Karpas-422 (cell line): ENCODE measurements at regions not wholly inside any gene's neighbourhood (a gene's known extent, or its start where the extent isn't known, plus 50 kb on each side); places are given as distances from the start of the nearest gene placed in this dataset.

ENCODE experiments used
- DNase-seq: peaks from one replicate; pipeline ENCODE4 v3.0.0-alpha.2; 2015
- H2AFZ ChIP-seq: fragments of 200-600 bp; sonication (generic); 2 replicates; pipeline ENCODE4 v1.6.1; 2014; ENCODE audit warnings: antibody characterized with exemption, low read length, mixed read lengths
- H3K27ac ChIP-seq: fragments of 200-600 bp; sonication (generic); 2 replicates; pipeline ENCODE4 v1.5.1; 2014; ENCODE audit warnings: mild to moderate bottlenecking, low read length, moderate library complexity
- H3K27me3 ChIP-seq: fragments of 200-600 bp; sonication (generic); 2 replicates; pipeline ENCODE4 v1.6.1; 2014; ENCODE audit warnings: low read length, mixed read lengths
- H3K36me3 ChIP-seq: fragments of 200-600 bp; sonication (generic); 2 replicates; pipeline ENCODE4 v1.6.1; 2014; ENCODE audit warnings: low read length, mixed read lengths; ENCODE audit not compliant: insufficient read depth
- H3K4me1 ChIP-seq: fragments of 200-600 bp; sonication (generic); 2 replicates; pipeline ENCODE4 v1.6.1; 2014; ENCODE audit warnings: mild to moderate bottlenecking, low read length, mixed read lengths
- H3K4me2 ChIP-seq: fragments of 200-600 bp; sonication (generic); 2 replicates; pipeline ENCODE4 v1.6.1; 2014; ENCODE audit warnings: low read length, low read depth, mild to moderate bottlenecking; ENCODE audit not compliant: poor library complexity, severe bottlenecking
- H3K4me3 ChIP-seq: fragments of 200-600 bp; sonication (generic); 2 replicates; pipeline ENCODE4 v1.5.1; 2014; ENCODE audit warnings: mild to moderate bottlenecking, antibody characterized with exemption, low read length, mixed read lengths
- H3K79me2 ChIP-seq: fragments of 200-600 bp; sonication (generic); 2 replicates; pipeline ENCODE4 v1.6.1; 2014; ENCODE audit warnings: mild to moderate bottlenecking, low read length, mixed read lengths
- H3K9ac ChIP-seq: fragments of 200-600 bp; sonication (generic); 2 replicates; pipeline ENCODE4 v1.6.0; 2014; ENCODE audit warnings: low read length
- H3K9me2 ChIP-seq: fragments of 200-600 bp; sonication (generic), shearing (Covaris generic); replicated peaks from 2 replicates; pipeline ENCODE4 v1.6.0; 2014; ENCODE audit warnings: mild to moderate bottlenecking, low read length, moderate library complexity; ENCODE audit not compliant: insufficient read depth
- H3K9me3 ChIP-seq: fragments of 300-700, 200-600 bp; sonication (generic); 2 replicates; pipeline ENCODE4 v1.6.1; 2014; ENCODE audit warnings: low read length, mixed read lengths
- H4K20me1 ChIP-seq: fragments of 200-600 bp; sonication (generic); 2 replicates; pipeline ENCODE4 v1.6.1; 2014; ENCODE audit warnings: mild to moderate bottlenecking, antibody characterized with exemption, low read length, low read depth; ENCODE audit not compliant: insufficient read depth

DNA sequence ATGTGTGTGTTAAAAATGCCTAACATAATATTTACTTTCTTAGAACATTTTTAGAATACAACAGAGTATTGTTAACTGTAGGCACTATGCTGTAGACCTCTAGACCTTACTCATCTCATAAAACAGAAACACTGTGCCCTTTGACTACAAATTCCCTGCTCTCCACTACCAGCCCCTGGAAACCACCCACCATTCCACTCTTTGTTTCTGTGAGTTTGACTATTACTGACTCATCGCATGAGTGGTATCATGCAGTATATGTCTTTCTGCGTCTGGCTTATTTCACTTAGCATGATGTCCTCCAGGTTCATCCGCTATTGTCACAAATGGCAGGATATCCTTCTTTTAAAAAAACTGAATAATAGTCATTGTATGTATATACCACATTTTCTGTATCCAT lies 216.7 kb upstream of the CFAP20DC start:
- no peak for DNase-seq
- no peaks in the 10 kb centered on the region for H3K27me3 ChIP-seq
- no peaks in the 10 kb centered on the region for H3K79me2 ChIP-seq
- H3K9ac ChIP-seq, result no peak overlapping the region
- H2AFZ ChIP-seq, result no peak overlapping the region
- H3K36me3 ChIP-seq, result no peaks in the 10 kb centered on the region
- H3K4me1 ChIP-seq, result peaks cover 3% of the 10 kb centered on the region; the same call in 1 of the 2 replicates
- no peaks in the 10 kb centered on the region for H3K9me3 ChIP-seq
- H3K4me3 ChIP-seq, result no peak overlapping the region
- no peaks in the 10 kb centered on the region for H4K20me1 ChIP-seq
- no peak overlapping the region for H3K27ac ChIP-seq
- H3K4me2 ChIP-seq, result no peak overlapping the region
- no peaks in the 10 kb centered on the region for H3K9me2 ChIP-seq

DNA sequence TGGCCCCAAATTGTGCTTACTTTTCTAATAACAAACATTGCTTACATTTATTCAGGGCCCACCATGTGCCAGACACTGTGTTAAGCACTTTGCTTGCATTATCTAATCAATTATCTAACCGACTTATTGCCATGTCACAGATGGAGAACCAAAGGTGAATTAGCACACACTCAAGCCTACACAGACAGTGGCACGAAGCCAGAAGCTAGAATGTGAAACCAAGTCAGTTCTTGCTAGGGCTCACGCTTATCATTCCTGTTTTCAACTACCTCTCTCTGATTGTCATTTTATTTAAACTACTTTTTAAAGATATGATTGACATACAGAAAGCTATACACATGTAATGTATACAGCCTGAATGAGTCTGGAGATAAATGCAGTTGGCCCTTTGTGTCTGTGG lies 215.7 kb upstream of the CFAP20DC start:
- H3K27me3 ChIP-seq, result no peaks in the 10 kb centered on the region
- H3K9ac ChIP-seq, result no peak overlapping the region
- H3K4me2 ChIP-seq, result no peak overlapping the region
- no peak overlapping the region for H2AFZ ChIP-seq
- H3K9me2 ChIP-seq, result no peaks in the 10 kb centered on the region
- no peak for DNase-seq
- H3K27ac ChIP-seq, result no peak overlapping the region
- no peaks in the 10 kb centered on the region for H3K79me2 ChIP-seq
- no peaks in the 10 kb centered on the region for H3K36me3 ChIP-seq
- H3K4me3 ChIP-seq, result no peak overlapping the region
- H3K9me3 ChIP-seq, result no peaks in the 10 kb centered on the region
- H3K4me1 ChIP-seq, result peaks cover 3% of the 10 kb centered on the region; the same call in 1 of the 2 replicates
- no peaks in the 10 kb centered on the region for H4K20me1 ChIP-seq

DNA sequence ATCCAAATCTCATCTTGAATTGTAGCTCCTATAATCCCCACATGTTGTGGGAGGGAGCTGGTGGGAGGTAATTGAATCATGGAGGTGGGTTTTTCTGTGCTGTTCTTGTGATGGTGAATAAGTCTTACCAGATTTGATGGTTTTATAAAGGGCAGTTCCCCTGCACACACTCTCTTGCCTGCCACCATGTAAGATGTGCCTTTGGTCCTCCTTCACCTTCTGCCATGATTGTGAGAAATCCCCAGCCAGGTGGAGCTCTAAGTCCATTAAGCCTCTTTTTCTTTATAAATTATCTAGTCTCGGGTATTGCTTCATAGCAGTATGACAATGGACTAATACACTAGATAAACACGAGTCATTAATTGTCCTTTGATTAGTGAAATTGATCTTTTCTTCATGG lies 214.5 kb upstream of the CFAP20DC start:
- no peak for DNase-seq
- H3K9me2 ChIP-seq, result no peaks in the 10 kb centered on the region
- H3K9ac ChIP-seq, result no peak overlapping the region
- no peaks in the 10 kb centered on the region for H3K36me3 ChIP-seq
- no peak overlapping the region for H3K4me3 ChIP-seq
- no peak overlapping the region for H3K4me2 ChIP-seq
- H3K79me2 ChIP-seq, result no peaks in the 10 kb centered on the region
- H3K27me3 ChIP-seq, result no peaks in the 10 kb centered on the region
- no peak overlapping the region for H2AFZ ChIP-seq
- no peaks in the 10 kb centered on the region for H3K9me3 ChIP-seq
- peaks cover 3% of the 10 kb centered on the region; the same call in 1 of the 2 replicates for H3K4me1 ChIP-seq
- H3K27ac ChIP-seq, result no peak overlapping the region
- no peaks in the 10 kb centered on the region for H4K20me1 ChIP-seq

DNA sequence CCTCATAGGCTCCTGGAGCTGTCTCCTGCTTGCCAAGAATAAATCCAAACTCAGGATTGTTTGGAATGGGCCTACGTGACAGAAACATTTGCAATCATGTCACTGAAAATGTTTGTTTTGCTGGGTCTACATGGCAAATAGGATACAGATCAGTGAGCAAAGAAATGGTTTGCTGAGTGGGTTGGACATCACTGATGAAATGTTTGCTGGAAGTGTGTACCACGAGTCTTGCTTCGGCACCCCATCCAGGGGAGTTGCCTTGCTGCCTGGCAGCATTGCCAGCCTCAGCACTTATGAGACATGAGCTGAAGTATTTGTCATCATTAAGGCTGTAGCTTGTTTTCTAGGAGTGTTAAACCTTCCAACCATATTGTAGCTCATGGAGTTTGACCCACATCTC lies 213.3 kb upstream of the CFAP20DC start:
- H3K79me2 ChIP-seq, result no peaks in the 10 kb centered on the region
- no peak overlapping the region for H3K4me2 ChIP-seq
- no peak overlapping the region for H3K9ac ChIP-seq
- no peaks in the 10 kb centered on the region for H3K4me1 ChIP-seq
- H3K9me3 ChIP-seq, result no peaks in the 10 kb centered on the region
- no peaks in the 10 kb centered on the region for H4K20me1 ChIP-seq
- no peak for DNase-seq
- no peaks in the 10 kb centered on the region for H3K27me3 ChIP-seq
- no peak overlapping the region for H3K4me3 ChIP-seq
- no peaks in the 10 kb centered on the region for H3K9me2 ChIP-seq
- no peaks in the 10 kb centered on the region for H3K36me3 ChIP-seq
- no peak overlapping the region for H2AFZ ChIP-seq
- H3K27ac ChIP-seq, result no peak overlapping the region

DNA sequence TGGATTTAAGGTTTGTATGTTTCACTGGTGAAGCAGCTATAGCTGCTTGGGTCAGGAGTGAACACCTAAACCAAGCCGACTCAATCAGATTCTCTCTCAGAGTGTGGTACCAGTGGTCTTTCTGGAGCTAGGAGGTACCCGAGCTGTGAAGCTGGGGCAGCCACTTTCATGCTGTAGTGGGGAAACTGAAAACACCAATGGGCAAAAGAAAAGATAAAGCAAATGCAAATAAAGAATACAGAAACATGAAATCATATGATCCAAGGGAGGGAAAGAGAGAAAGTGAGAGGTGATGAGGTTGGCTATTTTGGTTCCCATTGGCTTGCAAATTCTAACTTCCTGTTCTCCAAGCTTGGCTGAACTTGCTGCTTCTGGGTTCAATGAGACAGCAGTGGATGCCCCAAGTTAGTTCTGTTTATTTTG lies 212.3 kb upstream of the CFAP20DC start:
- no peak overlapping the region for H2AFZ ChIP-seq
- H3K4me3 ChIP-seq, result no peak overlapping the region
- H3K4me1 ChIP-seq, result no peaks in the 10 kb centered on the region
- H3K27me3 ChIP-seq, result no peaks in the 10 kb centered on the region
- DNase-seq, result peak; percentile 53
- no peak overlapping the region for H3K27ac ChIP-seq
- H4K20me1 ChIP-seq, result no peaks in the 10 kb centered on the region
- H3K79me2 ChIP-seq, result no peaks in the 10 kb centered on the region
- H3K9me3 ChIP-seq, result no peaks in the 10 kb centered on the region
- no peak overlapping the region for H3K4me2 ChIP-seq
- H3K36me3 ChIP-seq, result no peaks in the 10 kb centered on the region
- no peaks in the 10 kb centered on the region for H3K9me2 ChIP-seq
- H3K9ac ChIP-seq, result no peak overlapping the region

DNA sequence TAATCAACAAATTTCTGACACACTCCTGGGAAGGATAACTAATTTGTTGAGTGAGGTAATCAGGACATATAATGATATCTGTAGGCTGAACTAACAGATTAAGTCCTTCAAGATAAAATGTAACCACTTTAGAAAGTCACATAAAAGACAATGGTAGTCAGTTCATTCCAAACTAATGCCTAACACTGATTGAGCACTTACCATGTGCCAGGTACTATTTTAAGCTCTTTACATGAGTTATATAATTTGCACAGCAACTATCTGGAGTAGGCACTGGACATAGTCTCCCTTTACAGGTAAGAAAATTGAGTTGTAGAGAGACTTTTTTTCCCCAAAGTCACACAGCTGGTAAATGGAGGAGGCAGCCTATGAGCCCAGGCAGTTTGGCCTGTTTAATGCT lies 211.2 kb upstream of the CFAP20DC start:
- no peak overlapping the region for H3K4me2 ChIP-seq
- no peak overlapping the region for H3K27ac ChIP-seq
- no peaks in the 10 kb centered on the region for H3K4me1 ChIP-seq
- no peak for DNase-seq
- H4K20me1 ChIP-seq, result no peaks in the 10 kb centered on the region
- H3K79me2 ChIP-seq, result no peaks in the 10 kb centered on the region
- no peak overlapping the region for H3K9ac ChIP-seq
- no peaks in the 10 kb centered on the region for H3K36me3 ChIP-seq
- H2AFZ ChIP-seq, result no peak overlapping the region
- no peak overlapping the region for H3K4me3 ChIP-seq
- H3K9me3 ChIP-seq, result no peaks in the 10 kb centered on the region
- no peaks in the 10 kb centered on the region for H3K27me3 ChIP-seq
- no peaks in the 10 kb centered on the region for H3K9me2 ChIP-seq

DNA sequence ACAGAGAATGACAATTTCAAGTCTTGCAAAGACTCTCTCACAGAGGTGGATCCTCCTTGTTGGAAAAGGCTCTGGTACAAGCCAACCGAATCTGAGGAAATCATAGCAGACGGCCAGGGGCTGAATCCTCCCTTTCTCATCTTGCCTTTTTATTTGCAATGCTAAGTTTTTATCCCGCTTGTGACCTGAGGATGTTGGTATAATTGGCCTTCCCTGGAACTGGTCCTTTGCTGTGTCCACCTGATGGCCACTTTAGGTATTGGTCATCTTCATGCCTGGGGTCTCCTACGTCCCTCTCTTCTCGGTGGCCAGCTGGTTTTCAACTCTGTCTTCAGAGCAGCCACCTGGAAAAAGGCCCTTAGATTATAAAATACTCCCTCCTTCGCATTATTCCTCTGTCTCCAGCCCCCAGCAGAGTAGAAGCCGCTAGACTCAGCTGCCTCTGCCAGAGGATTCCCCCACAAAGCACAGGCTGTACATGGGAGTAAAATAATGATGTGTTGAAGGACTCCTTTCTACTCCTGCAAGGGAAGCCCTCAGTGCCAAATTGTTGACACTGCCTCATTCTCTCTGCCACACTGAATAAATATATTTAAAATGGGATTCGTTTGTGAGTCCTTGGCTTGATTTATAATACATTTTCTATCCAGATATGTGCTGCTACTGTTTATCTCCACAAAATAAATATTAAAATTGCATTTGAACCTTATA lies 208.9 kb upstream of the CFAP20DC start:
- Histone ChIP-seq H3K9ac (no peak overlapping the region), H3K27ac (no peak overlapping the region), H3K4me2 (no peak overlapping the region), H3K9me3 (no peaks in the 10 kb centered on the region), H4K20me1 (no peaks in the 10 kb centered on the region), H3K79me2 (no peaks in the 10 kb centered on the region), H3K4me1 (no peaks in the 10 kb centered on the region), H3K36me3 (no peaks in the 10 kb centered on the region), H2AFZ (no peak overlapping the region), H3K27me3 (no peaks in the 10 kb centered on the region), H3K4me3 (no peak overlapping the region), H3K9me2 (no peaks in the 10 kb centered on the region)
- no peak for DNase-seq

DNA sequence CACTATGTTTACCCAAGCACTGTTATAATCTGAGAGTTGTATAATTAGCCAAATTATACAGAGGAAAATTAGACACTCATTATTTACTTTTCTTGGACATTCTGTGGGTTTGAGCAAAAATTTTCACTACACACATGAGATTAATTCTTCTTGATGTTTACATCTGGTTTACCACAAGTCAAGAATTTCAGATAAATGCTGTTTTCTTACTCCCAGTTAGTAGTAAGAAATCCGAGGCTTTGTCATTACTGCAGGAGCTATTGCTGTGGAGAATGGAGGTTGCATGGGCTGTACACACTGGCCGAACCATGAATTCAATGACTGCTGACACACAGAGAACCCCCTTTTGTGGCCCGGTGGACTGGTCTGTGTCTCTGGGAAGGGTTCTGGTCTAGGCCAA lies 207.7 kb upstream of the CFAP20DC start:
- Histone ChIP-seq H3K9ac (no peak overlapping the region), H3K36me3 (no peaks in the 10 kb centered on the region), H3K27me3 (no peaks in the 10 kb centered on the region), H3K9me2 (no peaks in the 10 kb centered on the region), H3K4me2 (no peak overlapping the region), H3K4me3 (no peak overlapping the region), H3K79me2 (no peaks in the 10 kb centered on the region), H3K27ac (no peak overlapping the region), H3K9me3 (no peaks in the 10 kb centered on the region), H4K20me1 (no peaks in the 10 kb centered on the region), H2AFZ (no peak overlapping the region), H3K4me1 (no peaks in the 10 kb centered on the region)
- DNase-seq, result no peak
